22Rv1 (cell line): ENCODE measurements at regions not wholly inside any gene's neighbourhood (a gene's known extent, or its start where the extent isn't known, plus 50 kb on each side); places are given as distances from the start of the nearest gene placed in this dataset.

Experiments
- ZFX ChIP-seq: fragments of 450-650 bp; IDR thresholded peaks from 2 replicates; pipeline ENCODE4 v1.6.1; 2017; ENCODE audit warnings: antibody characterized with exemption, borderline replicate concordance
- TF ChIP-seq, protein P1 (sequence below): fragments of 450-650 bp; IDR thresholded peaks from 2 replicates; pipeline ENCODE4 v1.5.1; 2017; ENCODE audit warnings: mild to moderate bottlenecking

DNA sequence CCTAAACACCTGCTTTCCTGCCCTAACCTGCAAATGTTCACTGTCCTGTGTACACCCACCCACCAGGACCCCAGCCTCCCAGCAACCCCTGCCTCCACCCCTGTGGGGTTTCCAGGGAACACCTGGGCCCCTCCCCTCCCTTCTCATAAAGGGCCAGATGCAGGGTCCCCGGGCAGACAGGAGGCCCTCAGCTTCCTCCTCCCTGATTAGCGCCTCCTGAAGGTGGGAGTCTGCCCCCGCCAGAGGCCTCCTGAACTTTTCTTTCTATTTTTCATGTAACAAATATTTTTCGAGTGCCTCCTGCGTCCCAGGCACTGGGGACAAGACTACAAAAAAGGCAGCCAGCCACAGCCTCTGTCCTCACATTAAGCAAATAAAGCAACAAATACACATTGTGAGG is 135.4 kb upstream of the LINGO1 start:
- TF ChIP-seq, protein P1, sequence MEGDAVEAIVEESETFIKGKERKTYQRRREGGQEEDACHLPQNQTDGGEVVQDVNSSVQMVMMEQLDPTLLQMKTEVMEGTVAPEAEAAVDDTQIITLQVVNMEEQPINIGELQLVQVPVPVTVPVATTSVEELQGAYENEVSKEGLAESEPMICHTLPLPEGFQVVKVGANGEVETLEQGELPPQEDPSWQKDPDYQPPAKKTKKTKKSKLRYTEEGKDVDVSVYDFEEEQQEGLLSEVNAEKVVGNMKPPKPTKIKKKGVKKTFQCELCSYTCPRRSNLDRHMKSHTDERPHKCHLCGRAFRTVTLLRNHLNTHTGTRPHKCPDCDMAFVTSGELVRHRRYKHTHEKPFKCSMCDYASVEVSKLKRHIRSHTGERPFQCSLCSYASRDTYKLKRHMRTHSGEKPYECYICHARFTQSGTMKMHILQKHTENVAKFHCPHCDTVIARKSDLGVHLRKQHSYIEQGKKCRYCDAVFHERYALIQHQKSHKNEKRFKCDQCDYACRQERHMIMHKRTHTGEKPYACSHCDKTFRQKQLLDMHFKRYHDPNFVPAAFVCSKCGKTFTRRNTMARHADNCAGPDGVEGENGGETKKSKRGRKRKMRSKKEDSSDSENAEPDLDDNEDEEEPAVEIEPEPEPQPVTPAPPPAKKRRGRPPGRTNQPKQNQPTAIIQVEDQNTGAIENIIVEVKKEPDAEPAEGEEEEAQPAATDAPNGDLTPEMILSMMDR: no peak
- no peak for TF ChIP-seq ZFX
